ENCODE measurements at regions not wholly inside any gene's neighbourhood (a gene's known extent, or its start where the extent isn't known, plus 50 kb on each side); places are given as distances from the start of the nearest gene placed in this dataset.

GRCh38 chr5:23675456-23675855 is 168.0 kb downstream of the PRDM9 start:
- in situ Hi-C loops (cut with MboI) (no loop called here), intact Hi-C loops (cut with micrococcal nuclease) (no loop called here)
- CTCF ChIA-PET (ENCODE audit: low intra/inter-chr PET ratio), result no interaction called here
- Histone ChIP-seq H3K9me3 (replicated peaks; ENCODE audit: control insufficient read depth, insufficient read depth, low read depth, low read length) (no peaks in the 10 kb centered on the region; the same call in 1 of the 2 replicates), H3K36me3 (ENCODE audit: control insufficient read depth, insufficient read depth, low read length) (no peaks in the 10 kb centered on the region), H3K27me3 (ENCODE audit: control insufficient read depth in 2 of 2, insufficient read depth in 2 of 2, low read length in 2 of 2) (no peaks in the 10 kb centered on the region), H4K20me1 (replicated peaks; ENCODE audit: control insufficient read depth, insufficient read depth, low read length) (no peaks in the 10 kb centered on the region), H3K4me2 (ENCODE audit: insufficient read depth, low read length) (no peak overlapping the region), H3K9ac (ENCODE audit: insufficient read depth in 1 of 2, low read depth in 2 of 2, low read length in 2 of 2) (no peak overlapping the region), H3K27ac (ENCODE audit: extremely low read depth, low read depth, low read length) (no peak overlapping the region), H3K4me3 (no peak overlapping the region), H3K9me1 (ENCODE audit: control insufficient read depth, insufficient read depth, low read length) (no peaks in the 10 kb centered on the region), H3K79me2 (ENCODE audit: control insufficient read depth, insufficient read depth, low read length) (no peaks in the 10 kb centered on the region), H3K4me1 (replicated peaks in 1 of 2; ENCODE audit: control insufficient read depth in 2 of 2, insufficient read depth in 2 of 2, low read length in 2 of 2) (no peaks in the 10 kb centered on the region), H2AFZ (ENCODE audit: low read depth, low read length) (no peak overlapping the region)
- no peak for ATAC-seq
- FAIRE-seq, result no peak
- DNase-seq (ENCODE audit: extremely low read depth in 1 of 4, low spot score in 3 of 4), result no peak
- POLR2A ChIA-PET, result no interaction called here
- no TSS peak for BruUV-seq (replicated peaks)
- no peak for TF ChIP-seq MLLT1 (IDR thresholded peaks at IDR 0.05)
- no peak for TF ChIP-seq TRIM24 (IDR thresholded peaks at IDR 0.05)
- no peak for TF ChIP-seq TAF1 (IDR thresholded peaks at IDR 0.05; ENCODE audit: control insufficient read depth, extremely low read depth, insufficient read depth, low read length, severe bottlenecking)
- TF ChIP-seq HDAC8 (tag; IDR thresholded peaks at IDR 0.05), result no peak
- no peak for TF ChIP-seq PHF20 (IDR thresholded peaks at IDR 0.05; ENCODE audit: partially characterized antibody)
- TF ChIP-seq NR0B1 (IDR thresholded peaks at IDR 0.05; ENCODE audit: partially characterized antibody), result no peak
- TF ChIP-seq, protein P1, sequence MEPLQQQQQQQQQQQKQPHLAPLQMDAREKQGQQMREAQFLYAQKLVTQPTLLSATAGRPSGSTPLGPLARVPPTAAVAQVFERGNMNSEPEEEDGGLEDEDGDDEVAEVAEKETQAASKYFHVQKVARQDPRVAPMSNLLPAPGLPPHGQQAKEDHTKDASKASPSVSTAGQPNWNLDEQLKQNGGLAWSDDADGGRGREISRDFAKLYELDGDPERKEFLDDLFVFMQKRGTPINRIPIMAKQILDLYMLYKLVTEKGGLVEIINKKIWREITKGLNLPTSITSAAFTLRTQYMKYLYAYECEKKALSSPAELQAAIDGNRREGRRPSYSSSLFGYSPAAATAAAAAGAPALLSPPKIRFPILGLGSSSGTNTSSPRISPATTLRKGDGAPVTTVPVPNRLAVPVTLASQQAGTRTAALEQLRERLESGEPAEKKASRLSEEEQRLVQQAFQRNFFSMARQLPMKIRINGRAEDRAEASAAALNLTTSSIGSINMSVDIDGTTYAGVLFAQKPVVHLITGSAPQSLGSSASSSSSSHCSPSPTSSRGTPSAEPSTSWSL (CRISPR knock-in tag; IDR thresholded peaks at IDR 0.05; ENCODE audit: borderline replicate concordance), result no peak
- no peak for TF ChIP-seq ILF3 (IDR thresholded peaks at IDR 0.05; ENCODE audit: borderline replicate concordance)
- no peak for TF ChIP-seq XRCC4 (IDR thresholded peaks at IDR 0.05; ENCODE audit: extremely low read depth, insufficient read depth, insufficient read length)
- TF ChIP-seq HCFC1 (IDR thresholded peaks at IDR 0.05; ENCODE audit: low read depth, low read length), result no peak
- WGBS (ENCODE audit: insufficient coverage, low coverage, missing lambda C conversion rate), result 0% methylated on average over 1 of the region's 1 CpG
